ENCODE measurements at regions not wholly inside any gene's neighbourhood (a gene's known extent, or its start where the extent isn't known, plus 50 kb on each side); places are given as distances from the start of the nearest gene placed in this dataset.

GRCh38 chr7:34488766-34489165 is 169.3 kb upstream of the NPSR1 start:
- H3K4me1 Mint-ChIP-seq (ENCODE audit: low read depth), result no peaks in the 10 kb centered on the region
- no peaks in the 10 kb centered on the region for H3K9me3 Mint-ChIP-seq (ENCODE audit: low read depth)
- no peak overlapping the region for H3K4me3 Mint-ChIP-seq
- no peaks in the 10 kb centered on the region for H3K36me3 Mint-ChIP-seq
- no peaks in the 10 kb centered on the region for H3K27me3 Mint-ChIP-seq
- no peak overlapping the region for H3K27ac Mint-ChIP-seq

- Mint-ChIP-seq H3K36me3 (no peaks in the 10 kb centered on the region), H3K9me3 (ENCODE audit: low read depth) (no peaks in the 10 kb centered on the region), H3K27ac (no peak overlapping the region), H3K4me1 (ENCODE audit: low read depth) (no peaks in the 10 kb centered on the region), H3K4me3 (no peak overlapping the region), H3K27me3 (no peaks in the 10 kb centered on the region)
These were observed 166.1 kb upstream of the NPSR1 start for GRCh38 chr7:34491899-34492298.

GRCh38 chr7:34493752-34494151 is 164.3 kb upstream of the NPSR1 start:
- Mint-ChIP-seq H3K9me3 (ENCODE audit: low read depth) (no peaks in the 10 kb centered on the region), H3K27ac (no peak overlapping the region), H3K4me1 (ENCODE audit: low read depth) (no peaks in the 10 kb centered on the region), H3K4me3 (no peak overlapping the region), H3K36me3 (no peaks in the 10 kb centered on the region), H3K27me3 (no peaks in the 10 kb centered on the region)

GRCh38 chr7:34497153-34497777 is 160.8 kb upstream of the NPSR1 start:
- H3K27ac Mint-ChIP-seq, result no peak overlapping the region

GRCh38 chr7:34501156-34501555 is 156.9 kb upstream of the NPSR1 start:
- Mint-ChIP-seq H3K4me3 (no peak overlapping the region), H3K27me3 (no peaks in the 10 kb centered on the region), H3K36me3 (no peaks in the 10 kb centered on the region), H3K27ac (no peak overlapping the region), H3K9me3 (ENCODE audit: low read depth) (peaks cover 6% of the 10 kb centered on the region), H3K4me1 (ENCODE audit: low read depth) (no peaks in the 10 kb centered on the region)

More at GRCh38 chr7:34497153-34497777, 160.8 kb upstream of the NPSR1 start:
- Mint-ChIP-seq H3K36me3 (no peaks in the 10 kb centered on the region), H3K27me3 (no peaks in the 10 kb centered on the region), H3K9me3 (ENCODE audit: low read depth) (no peaks in the 10 kb centered on the region), H3K4me3 (no peak overlapping the region), H3K4me1 (ENCODE audit: low read depth) (no peaks in the 10 kb centered on the region)

GRCh38 chr7:34507191-34507590 is 150.8 kb upstream of the NPSR1 start:
- Mint-ChIP-seq H3K27me3 (no peaks in the 10 kb centered on the region), H3K4me1 (ENCODE audit: low read depth) (no peaks in the 10 kb centered on the region), H3K36me3 (no peaks in the 10 kb centered on the region), H3K4me3 (no peak overlapping the region), H3K27ac (no peak overlapping the region), H3K9me3 (ENCODE audit: low read depth) (peaks cover 22% of the 10 kb centered on the region)

- H3K4me1 Mint-ChIP-seq (ENCODE audit: low read depth), result no peaks in the 10 kb centered on the region
- H3K4me3 Mint-ChIP-seq, result no peak overlapping the region
These were observed 134.6 kb upstream of the NPSR1 start for GRCh38 chr7:34523226-34523918.

GRCh38 chr7:34530259-34530658 is 127.8 kb upstream of the NPSR1 start:
- no peaks in the 10 kb centered on the region for H3K36me3 Mint-ChIP-seq
- H3K4me1 Mint-ChIP-seq (ENCODE audit: low read depth), result no peaks in the 10 kb centered on the region
- H3K4me3 Mint-ChIP-seq, result no peak overlapping the region
- no peak overlapping the region for H3K27ac Mint-ChIP-seq
- H3K27me3 Mint-ChIP-seq, result no peaks in the 10 kb centered on the region
- peaks cover 11% of the 10 kb centered on the region for H3K9me3 Mint-ChIP-seq (ENCODE audit: low read depth)

More at GRCh38 chr7:34523226-34523918, 134.6 kb upstream of the NPSR1 start:
- no peaks in the 10 kb centered on the region for H3K36me3 Mint-ChIP-seq
- no peak overlapping the region for H3K27ac Mint-ChIP-seq
- H3K9me3 Mint-ChIP-seq (ENCODE audit: low read depth), result peaks cover 25% of the 10 kb centered on the region
- H3K27me3 Mint-ChIP-seq, result no peaks in the 10 kb centered on the region

- no peaks in the 10 kb centered on the region for H3K4me1 Mint-ChIP-seq (ENCODE audit: low read depth)
- no peaks in the 10 kb centered on the region for H3K36me3 Mint-ChIP-seq
- H3K9me3 Mint-ChIP-seq (ENCODE audit: low read depth), result peaks cover 10% of the 10 kb centered on the region
- H3K27me3 Mint-ChIP-seq, result no peaks in the 10 kb centered on the region
- H3K4me3 Mint-ChIP-seq, result no peak overlapping the region
- H3K27ac Mint-ChIP-seq, result no peak overlapping the region
These were observed 119.0 kb upstream of the NPSR1 start for GRCh38 chr7:34539003-34539402.

GRCh38 chr7:34544621-34545020 is 113.4 kb upstream of the NPSR1 start:
- no peaks in the 10 kb centered on the region for H3K27me3 Mint-ChIP-seq
- no peaks in the 10 kb centered on the region for H3K36me3 Mint-ChIP-seq
- H3K4me3 Mint-ChIP-seq, result no peak overlapping the region
- H3K9me3 Mint-ChIP-seq (ENCODE audit: low read depth), result peaks cover 3% of the 10 kb centered on the region
- H3K4me1 Mint-ChIP-seq (ENCODE audit: low read depth), result no peaks in the 10 kb centered on the region
- H3K27ac Mint-ChIP-seq, result no peak overlapping the region

- H3K27ac Mint-ChIP-seq, result no peak overlapping the region
- no peaks in the 10 kb centered on the region for H3K36me3 Mint-ChIP-seq
- H3K4me1 Mint-ChIP-seq (ENCODE audit: low read depth), result no peaks in the 10 kb centered on the region
- H3K27me3 Mint-ChIP-seq, result no peaks in the 10 kb centered on the region
- H3K4me3 Mint-ChIP-seq, result no peak overlapping the region
- peaks cover 9% of the 10 kb centered on the region for H3K9me3 Mint-ChIP-seq (ENCODE audit: low read depth)
These were observed 107.0 kb upstream of the NPSR1 start for GRCh38 chr7:34550996-34551395.

- Mint-ChIP-seq H3K4me3 (no peak overlapping the region), H3K4me1 (ENCODE audit: low read depth) (no peaks in the 10 kb centered on the region), H3K36me3 (no peaks in the 10 kb centered on the region), H3K27me3 (no peaks in the 10 kb centered on the region), H3K9me3 (ENCODE audit: low read depth) (peaks cover 14% of the 10 kb centered on the region), H3K27ac (no peak overlapping the region)
These were observed 105.5 kb upstream of the NPSR1 start for GRCh38 chr7:34552502-34552901.

GRCh38 chr7:34558022-34558421 is 100.0 kb upstream of the NPSR1 start:
- Mint-ChIP-seq H3K27me3 (no peaks in the 10 kb centered on the region), H3K4me3 (no peak overlapping the region), H3K9me3 (ENCODE audit: low read depth) (peaks cover 14% of the 10 kb centered on the region), H3K4me1 (ENCODE audit: low read depth) (no peaks in the 10 kb centered on the region), H3K36me3 (no peaks in the 10 kb centered on the region), H3K27ac (no peak overlapping the region)

GRCh38 chr7:34564091-34564490 is 93.9 kb upstream of the NPSR1 start:
- Mint-ChIP-seq H3K36me3 (no peaks in the 10 kb centered on the region), H3K27ac (no peak overlapping the region), H3K9me3 (ENCODE audit: low read depth) (no peaks in the 10 kb centered on the region), H3K4me3 (no peak overlapping the region), H3K27me3 (no peaks in the 10 kb centered on the region), H3K4me1 (ENCODE audit: low read depth) (no peaks in the 10 kb centered on the region)

- H3K27ac Mint-ChIP-seq, result no peak overlapping the region
These were observed 90.1 kb upstream of the NPSR1 start for GRCh38 chr7:34567906-34568305.

More at GRCh38 chr7:34567906-34568305, 90.1 kb upstream of the NPSR1 start:
- Mint-ChIP-seq H3K36me3 (no peaks in the 10 kb centered on the region), H3K4me3 (no peak overlapping the region), H3K27me3 (no peaks in the 10 kb centered on the region), H3K4me1 (ENCODE audit: low read depth) (no peaks in the 10 kb centered on the region), H3K9me3 (ENCODE audit: low read depth) (no peaks in the 10 kb centered on the region)
